CD4-positive, alpha-beta T cell treated with Interleukin-10 for 1 hour (primary cell): ENCODE measurements at regions not wholly inside any gene's neighbourhood (a gene's known extent, or its start where the extent isn't known, plus 50 kb on each side); places are given as distances from the start of the nearest gene placed in this dataset.
"Not testable (repeated sequence)": the region's sequence is repeated elsewhere in the genome, so short reads cannot be mapped to it uniquely, and the experiment has no call there.

ENCODE experiments used
- DNase-seq: peaks from one replicate; pipeline ENCODE4 v3.0.0-alpha.2; 2020

- DNase-seq, result no peak
Measured at GRCh38 chr6:14277405-14277930, 159.9 kb downstream of the CD83 start.

- DNase-seq, result no peak
Measured at GRCh38 chr6:14278006-14278405, 160.4 kb downstream of the CD83 start.

DNA sequence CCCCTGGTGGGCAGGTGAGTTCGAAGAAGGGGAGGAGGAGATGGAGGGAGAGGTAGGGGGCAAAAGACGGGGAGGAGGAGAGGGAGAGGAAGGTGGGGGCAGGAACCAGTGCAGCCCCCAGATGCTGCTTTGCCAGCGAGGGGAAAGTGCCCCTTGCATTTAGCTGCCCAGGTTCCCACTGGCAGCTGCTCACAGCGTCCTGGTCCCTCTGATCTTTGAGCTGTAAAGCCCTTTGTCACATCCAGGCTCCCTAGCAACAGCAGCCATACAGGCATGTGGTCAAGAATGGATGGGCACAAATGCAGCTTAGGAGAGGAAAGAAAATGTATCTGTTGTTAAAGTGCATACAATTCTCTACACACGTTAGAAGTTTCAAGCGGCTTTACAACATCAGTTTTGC lies 160.9 kb downstream of the CD83 start:
- DNase-seq, result no peak

DNA sequence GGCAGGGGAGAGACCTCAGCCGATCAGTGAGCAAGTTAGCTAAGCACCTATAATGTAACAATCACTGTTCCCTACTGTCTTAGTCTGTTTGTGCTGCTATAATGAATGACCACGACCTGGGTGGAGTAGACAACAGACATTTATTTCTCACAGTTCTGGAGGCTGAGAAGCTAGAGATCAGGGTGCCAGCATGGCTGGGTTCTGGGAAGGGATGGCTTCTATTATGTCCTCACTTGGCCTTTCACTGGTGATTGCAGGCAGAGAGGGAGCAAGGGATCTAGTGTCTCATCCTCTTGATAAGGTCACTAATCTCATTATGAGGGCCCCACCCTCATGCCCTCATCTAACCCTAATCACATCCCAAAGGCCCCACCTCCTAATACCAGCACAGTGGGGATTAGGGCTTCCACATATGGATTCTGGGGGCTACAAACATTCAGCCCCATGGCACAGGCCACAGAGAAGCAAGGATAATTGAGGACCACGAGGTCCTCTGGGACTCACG lies 162.5 kb downstream of the CD83 start:
- DNase-seq, result no peak

DNA sequence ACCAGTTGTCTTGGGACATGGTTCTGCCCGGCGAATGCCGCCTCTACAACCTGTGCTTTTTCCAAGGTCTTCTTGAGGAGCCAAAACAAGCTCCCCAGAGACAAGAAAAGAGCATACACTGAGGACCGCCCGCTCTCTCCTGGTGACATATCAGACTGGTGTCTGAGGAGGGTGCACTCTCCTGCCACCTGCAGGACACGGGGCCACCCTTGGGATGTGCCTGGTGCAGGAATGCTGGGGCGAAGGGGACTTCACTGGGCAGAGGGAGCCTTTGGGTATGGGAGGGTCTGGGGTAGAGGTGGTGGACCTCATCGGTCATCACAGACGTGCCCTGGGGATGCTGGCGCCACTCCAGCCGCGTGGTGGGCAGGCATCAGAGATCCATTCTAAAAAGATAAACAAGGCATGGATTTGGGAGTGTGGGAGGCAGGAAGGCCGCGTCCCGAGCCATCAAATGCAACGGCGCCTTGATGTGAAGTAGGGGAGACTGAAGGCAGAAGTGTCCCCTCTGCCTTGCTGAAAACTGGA lies 163.3 kb downstream of the CD83 start:
- DNase-seq, result no peak

- no peak for DNase-seq
Measured at GRCh38 chr6:14281811-14282660, 164.5 kb downstream of the CD83 start.

DNA sequence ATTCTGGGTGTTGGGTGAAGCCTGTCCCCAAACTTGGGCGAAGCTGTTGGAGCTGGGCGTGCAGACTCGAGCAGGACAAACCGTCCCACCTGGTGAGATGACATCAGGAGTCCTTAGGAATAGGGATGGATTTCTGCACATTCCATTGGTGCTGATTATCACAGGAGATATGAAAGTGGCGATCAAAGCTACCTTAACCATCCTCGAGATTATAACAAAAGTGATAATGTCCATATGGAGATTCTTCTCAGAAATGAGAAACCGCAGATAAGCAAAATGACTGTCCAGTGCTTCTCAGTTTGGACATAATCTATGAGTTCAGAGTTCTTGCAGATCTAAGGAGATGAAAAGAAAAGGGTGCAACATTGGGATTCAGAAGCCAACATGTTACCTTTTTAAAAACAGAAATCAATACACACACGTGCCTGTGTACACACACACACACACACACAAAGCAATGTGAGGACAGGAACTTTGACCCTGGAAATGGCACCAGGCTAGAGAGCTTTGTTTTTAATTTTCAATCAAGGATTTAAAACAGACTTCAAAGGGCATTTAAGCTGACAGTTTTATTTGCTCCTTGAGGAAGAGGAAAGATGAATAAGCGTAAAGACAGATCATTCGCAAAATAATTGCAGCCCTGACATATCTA lies 165.4 kb downstream of the CD83 start:
- DNase-seq, result no peak

DNA sequence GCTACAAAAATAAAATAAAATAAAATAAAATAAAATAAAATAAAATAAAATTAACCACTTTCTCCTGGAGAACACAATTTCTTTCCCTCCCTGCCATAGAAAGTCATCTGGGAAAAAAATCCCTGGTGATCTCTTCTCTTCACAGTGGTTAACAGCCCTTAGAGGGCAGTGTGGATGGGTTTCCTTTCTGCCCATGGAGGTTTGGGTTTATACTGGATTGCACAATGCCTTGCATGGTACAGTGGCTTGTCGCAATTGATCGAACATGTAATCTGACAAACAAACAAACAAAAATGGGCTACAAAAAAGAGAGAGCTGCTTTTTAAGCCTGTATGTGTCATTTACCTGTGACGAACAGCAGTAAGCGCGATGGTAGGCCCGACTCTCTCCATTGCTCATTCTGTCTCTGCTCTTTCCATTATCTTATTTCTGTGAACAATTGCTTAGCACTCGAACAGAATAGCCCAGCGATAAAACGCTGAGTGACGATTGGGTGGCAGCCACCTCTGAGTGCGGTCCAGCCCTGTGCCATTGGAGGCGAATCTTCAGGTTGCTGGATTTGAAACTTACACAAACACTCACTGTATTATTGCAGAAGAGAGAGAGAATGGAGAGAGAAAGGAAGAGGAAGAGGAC lies 166.1 kb downstream of the CD83 start:
- no peak for DNase-seq

- DNase-seq, result no peak
Measured at GRCh38 chr6:14284969-14285590, 167.5 kb downstream of the CD83 start.

DNA sequence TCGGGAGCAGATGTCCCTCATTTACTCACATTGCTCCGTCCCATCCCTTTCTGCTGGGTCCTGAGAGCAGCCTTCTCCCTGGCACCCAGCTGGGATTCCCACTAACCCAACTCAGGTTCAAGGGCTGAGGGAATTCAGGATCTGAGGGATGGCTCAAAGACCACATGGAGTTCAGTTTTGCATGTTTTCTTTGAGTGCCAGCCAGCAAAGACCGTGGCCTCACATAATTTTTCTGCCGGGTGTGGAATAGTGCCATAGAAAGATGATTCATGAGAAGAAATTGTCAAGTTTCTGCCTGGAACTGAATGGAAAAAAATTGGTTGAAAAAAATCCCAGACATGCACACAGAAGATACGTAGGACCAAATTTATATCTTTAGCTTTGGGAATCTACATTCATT lies 168.6 kb downstream of the CD83 start:
- no peak for DNase-seq

GRCh38 chr6:14286634-14287428 lies 169.3 kb downstream of the CD83 start:
- no peak for DNase-seq

- no peak for DNase-seq
Measured at GRCh38 chr6:14287707-14288106, 170.1 kb downstream of the CD83 start.

DNA sequence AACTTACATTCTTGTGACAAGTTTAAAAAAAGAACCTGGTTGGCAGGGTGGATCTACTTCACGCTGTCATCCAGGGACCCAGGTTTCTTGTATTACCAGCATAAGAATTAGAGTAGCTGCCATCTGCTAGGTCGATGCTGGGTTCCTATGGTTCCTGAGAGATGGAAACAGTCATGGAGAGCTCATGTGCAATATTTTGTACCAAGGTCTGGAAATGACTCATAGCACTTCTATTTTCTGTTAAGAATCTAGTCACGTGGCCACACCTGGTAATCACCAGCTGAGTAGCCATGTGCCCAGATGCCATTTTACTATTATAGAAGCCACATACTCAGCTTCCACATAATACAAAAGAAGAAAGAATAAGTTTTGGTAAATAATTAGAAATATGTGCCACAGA lies 171.3 kb downstream of the CD83 start:
- DNase-seq, result no peak

DNA sequence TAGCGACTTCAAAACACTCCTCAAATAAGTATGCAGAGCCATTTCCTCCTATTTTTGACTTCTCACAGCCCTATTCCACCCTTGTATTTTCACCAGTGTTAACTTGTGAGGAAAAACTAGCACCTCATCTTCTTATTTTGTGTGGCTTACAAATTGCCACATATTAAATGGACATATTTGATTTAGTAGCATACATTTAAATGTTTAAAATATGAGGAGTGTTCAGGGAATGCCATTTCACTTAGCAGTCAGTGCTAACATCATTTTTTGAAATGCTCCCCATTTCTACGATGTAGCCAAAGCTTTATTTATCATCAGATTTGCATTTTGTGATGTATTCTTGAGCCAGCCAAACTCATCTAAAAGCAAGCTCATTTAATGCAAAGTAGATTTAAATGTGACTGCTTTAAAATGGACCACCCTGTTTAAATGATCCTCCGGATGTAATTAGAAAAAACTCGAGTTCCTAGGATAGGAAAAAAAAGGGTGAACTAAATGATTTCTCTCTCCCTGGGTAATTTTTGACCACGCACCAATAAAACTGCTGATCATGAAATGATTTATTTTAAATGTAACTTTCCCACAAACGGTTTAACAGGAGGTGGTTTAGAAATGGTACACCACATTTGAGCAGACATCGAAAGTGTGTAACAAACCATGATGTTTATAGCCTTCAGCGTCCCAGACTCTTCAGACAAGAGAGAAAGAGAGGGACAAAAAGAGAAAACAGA lies 172.6 kb downstream of the CD83 start:
- no peak for DNase-seq

DNA sequence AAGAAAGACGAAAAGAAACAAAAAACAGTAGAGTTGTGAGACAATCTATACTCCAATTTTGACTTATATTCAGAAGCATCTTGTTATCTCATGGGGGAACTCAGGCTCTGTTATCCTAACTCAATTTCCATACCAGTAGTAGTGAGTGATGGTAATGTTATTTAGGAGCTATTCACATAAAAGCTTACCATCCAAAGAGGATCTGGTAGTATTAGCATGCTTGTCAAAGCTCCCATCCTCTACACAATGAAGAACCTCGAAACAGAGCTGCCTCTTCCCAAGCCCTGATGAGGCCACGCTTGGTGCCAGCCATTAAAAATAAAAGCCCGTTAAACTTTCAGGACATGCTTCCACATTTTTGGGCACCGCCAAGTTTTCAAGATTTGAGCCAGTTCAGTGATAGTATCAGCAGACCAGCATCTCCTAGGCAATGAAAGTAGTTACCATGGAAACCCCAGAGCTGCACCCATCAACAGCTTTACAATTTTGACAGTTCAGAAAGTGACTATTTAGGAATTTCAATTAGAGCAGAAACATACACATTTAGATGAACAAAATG lies 173.3 kb downstream of the CD83 start:
- no peak for DNase-seq

GRCh38 chr6:14291331-14291730 lies 173.8 kb downstream of the CD83 start:
- DNase-seq, result no peak

- no peak for DNase-seq
Measured at GRCh38 chr6:14292119-14292518, 174.5 kb downstream of the CD83 start.

GRCh38 chr6:14294270-14294951 lies 176.8 kb downstream of the CD83 start:
- no peak for DNase-seq

DNA sequence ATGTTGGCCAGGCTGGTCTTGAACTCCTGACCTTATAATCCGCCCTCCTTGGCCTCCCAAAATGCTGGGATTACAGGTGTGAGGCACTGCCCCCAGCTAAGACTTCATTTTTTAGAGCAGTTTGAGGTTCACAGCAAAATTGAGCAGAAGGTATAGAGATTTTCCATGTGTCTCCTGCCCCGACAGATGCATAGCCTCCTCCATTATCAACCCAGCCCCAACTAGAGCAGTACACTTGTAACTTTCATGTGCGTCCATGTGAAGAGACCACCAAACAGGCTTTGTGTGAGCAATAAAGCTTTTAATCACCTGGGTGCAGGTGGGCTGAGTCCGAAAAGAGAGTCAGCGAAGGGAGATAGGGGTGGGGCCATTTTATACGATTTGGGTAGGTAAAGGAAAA lies 179.1 kb downstream of the CD83 start:
- DNase-seq, result not testable (repeated sequence)

DNA sequence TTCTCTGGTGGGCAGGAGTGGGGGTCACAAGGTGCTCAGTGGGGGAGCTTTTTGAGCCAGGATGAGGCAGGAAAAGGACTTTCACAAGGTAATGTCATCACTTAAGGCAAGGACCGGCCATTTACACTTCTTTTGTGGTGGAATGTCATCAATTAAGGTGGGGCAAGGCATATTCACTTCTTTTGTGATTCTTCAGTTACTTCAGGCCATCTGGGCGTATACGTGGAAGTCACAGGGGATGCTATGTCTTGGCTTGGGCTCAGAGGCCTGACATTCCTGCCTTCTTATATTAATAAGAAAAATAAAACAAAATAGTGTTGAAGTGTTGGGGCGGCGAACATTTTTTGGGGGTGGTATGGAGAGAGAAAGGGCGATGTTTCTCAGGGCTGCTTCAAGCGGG lies 179.5 kb downstream of the CD83 start:
- not testable (repeated sequence) for DNase-seq
